ENCODE measurements at regions not wholly inside any gene's neighbourhood (a gene's known extent, or its start where the extent isn't known, plus 50 kb on each side); places are given as distances from the start of the nearest gene placed in this dataset.
A peak's percentile ranks its signal among the peaks of the same experiment; 100 is the strongest.

- no peak for DNase-seq (ENCODE audit: low read depth)
- no peak overlapping the region for H3K4me3 ChIP-seq (ENCODE audit: low read length)
- no peak for TF ChIP-seq CTCF (conservative IDR thresholded peaks at IDR 0.05; ENCODE audit: low read length)
These were observed 74.4 kb upstream of the PRR5 start for GRCh38 chr22:44627521-44628139.

GRCh38 chr22:44625981-44626687 is 75.9 kb upstream of the PRR5 start:
- no peak overlapping the region for H3K4me3 ChIP-seq (ENCODE audit: low read length)
- TF ChIP-seq CTCF (conservative IDR thresholded peaks at IDR 0.05; ENCODE audit: low read length) = peak; percentile 92
- DNase-seq (ENCODE audit: low read depth) = peak; percentile 45

- TF ChIP-seq CTCF (conservative IDR thresholded peaks at IDR 0.05; ENCODE audit: low read length) = no peak
- no peak overlapping the region for H3K4me3 ChIP-seq (ENCODE audit: low read length)
- DNase-seq (ENCODE audit: low read depth) = no peak
These were observed 76.6 kb upstream of the PRR5 start for GRCh38 chr22:44625421-44625760.

GRCh38 chr22:44624689-44625420 is 77.1 kb upstream of the PRR5 start:
- TF ChIP-seq CTCF (conservative IDR thresholded peaks at IDR 0.05; ENCODE audit: low read length) = no peak
- DNase-seq (ENCODE audit: low read depth) = no peak
- no peak overlapping the region for H3K4me3 ChIP-seq (ENCODE audit: low read length)

GRCh38 chr22:44623771-44624510 is 78.1 kb upstream of the PRR5 start:
- DNase-seq (ENCODE audit: low read depth) = peak; percentile 18
- H3K4me3 ChIP-seq (ENCODE audit: low read length) = no peak overlapping the region

GRCh38 chr22:44622679-44623078 is 79.3 kb upstream of the PRR5 start:
- DNase-seq (ENCODE audit: low read depth) = no peak
- no peak overlapping the region for H3K4me3 ChIP-seq (ENCODE audit: low read length)
- TF ChIP-seq CTCF (conservative IDR thresholded peaks at IDR 0.05; ENCODE audit: low read length) = no peak

More at GRCh38 chr22:44623771-44624510, 78.1 kb upstream of the PRR5 start:
- TF ChIP-seq CTCF (conservative IDR thresholded peaks at IDR 0.05; ENCODE audit: low read length) = peak; percentile 46

Data from AG10803 (cell line).